ENCODE measurements at regions not wholly inside any gene's neighbourhood (a gene's known extent, or its start where the extent isn't known, plus 50 kb on each side); places are given as distances from the start of the nearest gene placed in this dataset.

DNA sequence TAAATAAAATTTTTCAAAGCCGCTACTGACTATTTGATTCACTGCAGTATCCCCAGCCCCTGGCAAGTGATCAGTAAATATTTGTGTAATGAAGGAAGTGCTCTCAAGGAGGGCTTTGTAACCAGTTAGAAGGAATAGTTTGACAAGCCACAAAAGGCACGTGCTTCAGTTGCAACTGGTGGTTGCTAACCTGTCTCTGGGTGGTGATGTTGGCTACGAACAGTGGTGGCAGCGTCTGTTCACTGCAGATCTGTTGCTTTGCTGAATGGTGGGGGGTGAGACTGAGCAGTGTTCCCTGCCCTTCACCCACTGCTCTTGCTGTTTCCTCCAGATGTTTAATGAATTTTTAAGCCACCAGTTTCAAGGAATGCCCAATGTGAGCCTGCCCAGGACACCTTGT, 73.9 kb upstream of the SIX2 start:
- TF ChIP-seq, protein P1, sequence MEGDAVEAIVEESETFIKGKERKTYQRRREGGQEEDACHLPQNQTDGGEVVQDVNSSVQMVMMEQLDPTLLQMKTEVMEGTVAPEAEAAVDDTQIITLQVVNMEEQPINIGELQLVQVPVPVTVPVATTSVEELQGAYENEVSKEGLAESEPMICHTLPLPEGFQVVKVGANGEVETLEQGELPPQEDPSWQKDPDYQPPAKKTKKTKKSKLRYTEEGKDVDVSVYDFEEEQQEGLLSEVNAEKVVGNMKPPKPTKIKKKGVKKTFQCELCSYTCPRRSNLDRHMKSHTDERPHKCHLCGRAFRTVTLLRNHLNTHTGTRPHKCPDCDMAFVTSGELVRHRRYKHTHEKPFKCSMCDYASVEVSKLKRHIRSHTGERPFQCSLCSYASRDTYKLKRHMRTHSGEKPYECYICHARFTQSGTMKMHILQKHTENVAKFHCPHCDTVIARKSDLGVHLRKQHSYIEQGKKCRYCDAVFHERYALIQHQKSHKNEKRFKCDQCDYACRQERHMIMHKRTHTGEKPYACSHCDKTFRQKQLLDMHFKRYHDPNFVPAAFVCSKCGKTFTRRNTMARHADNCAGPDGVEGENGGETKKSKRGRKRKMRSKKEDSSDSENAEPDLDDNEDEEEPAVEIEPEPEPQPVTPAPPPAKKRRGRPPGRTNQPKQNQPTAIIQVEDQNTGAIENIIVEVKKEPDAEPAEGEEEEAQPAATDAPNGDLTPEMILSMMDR (IDR thresholded peaks at IDR 0.05) = no peak
- Mint-ChIP-seq H3K27ac (ENCODE audit: unreplicated experiment) (no peak overlapping the region), H3K4me3 (ENCODE audit: unreplicated experiment) (no peak overlapping the region), H3K36me3 (ENCODE audit: unreplicated experiment) (peaks cover 5% of the 10 kb centered on the region), H3K27me3 (ENCODE audit: unreplicated experiment) (no peaks in the 10 kb centered on the region), H3K4me1 (ENCODE audit: unreplicated experiment) (no peaks in the 10 kb centered on the region), H3K9me3 (ENCODE audit: unreplicated experiment) (no peaks in the 10 kb centered on the region)
- no peak for DNase-seq (ENCODE audit: extremely low spot score, unreplicated experiment)

DNA sequence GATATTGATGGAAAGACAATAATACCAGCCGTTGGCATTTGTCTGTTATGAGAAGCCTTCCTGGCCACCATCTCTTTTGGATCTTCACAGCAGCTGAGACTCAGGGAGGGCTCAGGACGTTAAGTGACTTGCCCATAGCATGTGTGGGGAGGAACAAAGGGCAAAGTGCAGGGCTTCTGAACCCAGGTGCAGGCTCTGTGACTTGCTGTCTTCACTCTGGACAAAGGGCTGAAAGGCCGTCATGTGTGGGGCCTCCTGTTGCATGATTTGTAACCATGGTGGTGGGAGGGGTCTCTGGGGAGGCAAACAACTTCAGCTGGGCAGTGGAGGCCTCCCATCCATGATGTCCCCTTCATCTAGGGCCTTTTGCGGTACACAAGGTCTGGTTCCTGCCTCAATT, 65.5 kb upstream of the SIX2 start:
- DNase-seq (ENCODE audit: extremely low spot score, unreplicated experiment) = peak; percentile 60
- Mint-ChIP-seq H3K9me3 (ENCODE audit: unreplicated experiment) (no peaks in the 10 kb centered on the region), H3K4me1 (ENCODE audit: unreplicated experiment) (peaks cover 15% of the 10 kb centered on the region), H3K27me3 (ENCODE audit: unreplicated experiment) (no peaks in the 10 kb centered on the region), H3K4me3 (ENCODE audit: unreplicated experiment) (no peak overlapping the region), H3K36me3 (ENCODE audit: unreplicated experiment) (no peaks in the 10 kb centered on the region), H3K27ac (ENCODE audit: unreplicated experiment) (no peak overlapping the region)
- TF ChIP-seq, protein P1 (IDR thresholded peaks at IDR 0.05) = no peak

DNA sequence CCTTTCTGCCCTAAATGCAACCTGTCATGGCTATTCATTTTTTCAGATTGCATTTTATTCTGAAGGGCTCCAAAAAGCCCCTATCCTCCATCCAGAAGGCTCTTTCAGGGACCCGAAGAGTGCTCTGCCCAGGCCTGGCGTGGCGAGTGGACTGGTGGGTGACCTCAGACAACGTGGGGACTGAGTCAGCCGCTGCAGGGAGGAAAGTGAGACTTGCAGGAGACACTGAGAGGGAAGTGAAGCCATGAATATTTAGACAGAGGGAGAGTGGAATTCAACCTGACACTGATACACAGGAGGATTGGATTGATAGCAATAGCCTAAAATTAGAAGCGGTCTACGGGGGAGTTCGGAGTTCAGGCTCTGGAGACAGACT, 63.6 kb upstream of the SIX2 start:
- Mint-ChIP-seq H3K27me3 (ENCODE audit: unreplicated experiment) (no peaks in the 10 kb centered on the region), H3K27ac (ENCODE audit: unreplicated experiment) (no peak overlapping the region), H3K4me1 (ENCODE audit: unreplicated experiment) (peaks cover 22% of the 10 kb centered on the region), H3K36me3 (ENCODE audit: unreplicated experiment) (no peaks in the 10 kb centered on the region), H3K4me3 (ENCODE audit: unreplicated experiment) (no peak overlapping the region), H3K9me3 (ENCODE audit: unreplicated experiment) (no peaks in the 10 kb centered on the region)
- peak; percentile 60 for DNase-seq (ENCODE audit: extremely low spot score, unreplicated experiment)
- TF ChIP-seq, protein P1 (IDR thresholded peaks at IDR 0.05) = no peak

DNA sequence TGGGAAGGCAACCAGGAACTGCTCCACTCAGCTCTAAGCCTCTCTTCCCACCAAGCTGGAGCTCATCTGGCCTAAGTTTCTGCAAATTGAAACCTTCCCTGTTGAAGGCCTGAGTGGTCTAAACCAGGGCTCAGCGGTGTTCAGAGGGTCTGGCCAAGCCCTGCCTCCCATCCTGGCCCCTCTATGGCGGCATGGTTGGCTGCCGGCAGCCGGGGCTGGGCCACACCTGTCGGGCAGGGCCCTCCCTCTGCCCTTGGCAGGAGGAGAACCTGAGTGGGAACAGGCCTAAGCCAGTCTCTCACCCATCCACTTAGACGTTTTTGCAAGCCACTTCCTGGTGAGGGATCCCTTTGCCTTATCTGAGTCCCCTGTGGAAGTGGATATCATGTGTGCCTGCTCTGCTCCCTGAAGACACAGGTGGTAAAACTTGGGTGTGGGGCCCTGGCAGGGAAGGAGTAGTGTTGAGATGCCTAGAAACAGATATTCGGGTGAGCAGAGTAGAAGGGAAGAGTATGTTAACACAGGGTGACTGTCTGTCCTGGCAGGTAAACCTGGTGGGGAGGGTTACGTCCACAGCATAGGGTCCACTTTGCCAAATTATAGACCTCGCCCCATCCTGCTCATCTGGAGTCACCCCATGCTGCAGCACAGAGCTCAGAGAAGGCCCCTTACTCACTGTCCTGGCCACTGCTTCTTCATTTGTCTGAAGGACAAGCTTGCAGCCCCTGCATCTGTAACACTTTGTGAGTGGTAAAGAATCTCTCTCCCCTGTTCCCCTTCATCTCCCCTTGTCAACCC, 63.0 kb upstream of the SIX2 start:
- Mint-ChIP-seq H3K4me1 (ENCODE audit: unreplicated experiment) (peaks cover 24% of the 10 kb centered on the region), H3K27me3 (ENCODE audit: unreplicated experiment) (no peaks in the 10 kb centered on the region), H3K4me3 (ENCODE audit: unreplicated experiment) (no peak overlapping the region), H3K36me3 (ENCODE audit: unreplicated experiment) (no peaks in the 10 kb centered on the region), H3K9me3 (ENCODE audit: unreplicated experiment) (no peaks in the 10 kb centered on the region), H3K27ac (ENCODE audit: unreplicated experiment) (no peak overlapping the region)
- TF ChIP-seq, protein P1 (IDR thresholded peaks at IDR 0.05) = no peak
- DNase-seq (ENCODE audit: extremely low spot score, unreplicated experiment) = peak; percentile 75

DNA sequence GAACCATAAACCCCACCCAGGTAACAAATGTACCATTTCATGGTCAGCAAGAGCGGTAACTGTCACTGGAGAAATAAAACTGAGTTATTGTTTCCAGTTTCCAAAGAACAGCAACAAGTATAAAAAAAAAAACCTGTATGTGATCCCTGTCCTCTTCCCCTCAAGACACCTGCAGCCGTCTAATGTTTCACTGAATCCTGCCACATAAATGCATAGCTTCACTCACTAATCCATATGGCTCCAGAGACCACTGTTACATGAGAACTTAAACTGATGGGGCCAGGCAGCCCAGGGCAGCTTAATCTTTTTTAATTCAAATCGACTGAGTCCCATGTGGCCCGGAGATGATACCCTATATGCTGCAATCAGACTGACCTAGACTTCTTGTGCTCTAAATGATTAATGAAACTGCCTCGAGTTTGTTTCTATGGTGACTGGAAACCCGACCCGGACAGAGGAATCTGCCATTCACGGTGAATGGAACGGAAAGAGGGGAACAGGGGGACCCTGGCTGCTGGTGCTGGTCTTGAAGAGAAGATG, 60.9 kb upstream of the SIX2 start:
- no peaks in the 10 kb centered on the region for H3K27me3 Mint-ChIP-seq (ENCODE audit: unreplicated experiment)
- peak overlapping the region; percentile 65 for H3K27ac Mint-ChIP-seq (ENCODE audit: unreplicated experiment)
- no peaks in the 10 kb centered on the region for H3K9me3 Mint-ChIP-seq (ENCODE audit: unreplicated experiment)
- peaks cover 24% of the 10 kb centered on the region for H3K4me1 Mint-ChIP-seq (ENCODE audit: unreplicated experiment)
- no peaks in the 10 kb centered on the region for H3K36me3 Mint-ChIP-seq (ENCODE audit: unreplicated experiment)
- TF ChIP-seq, protein P1 (IDR thresholded peaks at IDR 0.05) = no peak
- no peak for DNase-seq (ENCODE audit: extremely low spot score, unreplicated experiment)
- H3K4me3 Mint-ChIP-seq (ENCODE audit: unreplicated experiment) = no peak overlapping the region

Measured in osteocyte (in vitro differentiated cells).